HepG2 (cell line): ENCODE measurements at regions not wholly inside any gene's neighbourhood (a gene's known extent, or its start where the extent isn't known, plus 50 kb on each side); places are given as distances from the start of the nearest gene placed in this dataset.

Experiments
- ATAC-seq: fragments of 200-7000 bp; cut with Tn5 transposase; 3 replicates; pipeline ENCODE4 v1.9.1; 2020; ENCODE audit warnings: mild to moderate bottlenecking, moderate library complexity
- BruUV-seq: library from RNA; stranded (reverse); fragments of 400-500 nt; replicated peaks from 2 replicates; lab custom pipeline; 2021; lab: Mats Ljungman, UMichigan
- CTCF ChIA-PET: fragments of 300-600 bp; formaldehyde crosslinking; extraction: SDS; loops from one replicate; lab custom pipeline; 2021; ENCODE audit warnings: low total read pairs, inconsistent platforms, low intra/inter-chr PET ratio; lab: Yijun Ruan, JAX
- POLR2A ChIA-PET: fragments of 350-600 bp; sonication (Branson Sonifier 250); formaldehyde crosslinking; loops from one replicate; lab custom pipeline; 2020; ENCODE audit warnings: antibody characterized with exemption, inconsistent platforms; lab: Yijun Ruan, JAX
- DNase-seq: peaks from one replicate; pipeline ENCODE4 v3.0.0-alpha.2; 2015; ENCODE audit warnings: low spot score
- FAIRE-seq: peaks from 3 replicates; lab custom pipeline; 2011; peaks lifted over from hg19 to GRCh38; lab: Jason Lieb, UNC
- H2AFZ ChIP-seq: one replicate; pipeline ENCODE4 v1.6.1; 2011; ENCODE audit warnings: low read length, inconsistent platforms
- H3K27ac ChIP-seq: fragments of 300-600 bp; 3 replicates; pipeline ENCODE4 v1.8.0; 2011; ENCODE audit warnings: mixed run types, mild to moderate bottlenecking, mixed read lengths, low read length, inconsistent platforms; ENCODE audit not compliant: insufficient read depth; ENCODE audit errors: extremely low read length
- H3K27me3 ChIP-seq, 2 experiments: fragments of 200-600 bp in 1 of 2; 2 replicates in 1 of 2; 3 replicates in 1 of 2; pipeline versions ENCODE4 v1.6.0 to v1.8.0; 2011; ENCODE audit warnings: low read length in 2 of 2, mild to moderate bottlenecking in 2 of 2, moderate library complexity in 2 of 2, inconsistent platforms in 1 of 2; ENCODE audit not compliant: insufficient read depth in 2 of 2, control insufficient read depth in 1 of 2
- H3K36me3 ChIP-seq, 2 experiments: fragments of 200-600 bp in 1 of 2; replicated peaks in 1 of 2; 2 replicates in 1 of 2; 3 replicates in 1 of 2; pipeline versions ENCODE4 v1.5.1 to v1.8.0; 2011; ENCODE audit warnings: low read length in 2 of 2, inconsistent platforms in 1 of 2; ENCODE audit not compliant: insufficient read depth in 2 of 2, control insufficient read depth in 1 of 2
- H3K4me1 ChIP-seq: 2 replicates; pipeline ENCODE4 v1.5.1; 2012; ENCODE audit warnings: low read length, inconsistent platforms; ENCODE audit not compliant: insufficient read depth
- H3K4me2 ChIP-seq: 2 replicates; pipeline ENCODE4 v1.6.0; 2011; ENCODE audit warnings: low read depth, low read length, inconsistent platforms
- H3K4me3 ChIP-seq, 3 experiments: fragments of 200-600 bp in 1 of 3; sonication (generic), shearing (Covaris generic) in 1 of 3; replicated peaks in 1 of 3; 2 replicates each; pipeline ENCODE4 v1.5.1; 2011 to 2016; ENCODE audit warnings: low read length in 3 of 3, inconsistent platforms in 2 of 3, low read depth in 2 of 3, mild to moderate bottlenecking in 2 of 3, control low read depth in 1 of 3, mixed read lengths in 1 of 3; ENCODE audit not compliant: insufficient read depth in 1 of 3
- H3K79me2 ChIP-seq: one replicate; pipeline ENCODE4 v1.6.1; 2011; ENCODE audit warnings: low read length, inconsistent platforms; ENCODE audit not compliant: insufficient read depth
- H3K9ac ChIP-seq: 2 replicates; pipeline ENCODE4 v1.6.0; 2011; ENCODE audit warnings: mild to moderate bottlenecking, low read depth, low read length, inconsistent platforms; ENCODE audit not compliant: insufficient read depth
- H3K9me3 ChIP-seq: 2 replicates; pipeline ENCODE4 v1.5.1; 2012; ENCODE audit warnings: mild to moderate bottlenecking, low read length
- H4K20me1 ChIP-seq: 2 replicates; pipeline ENCODE4 v1.6.0; 2011; ENCODE audit warnings: inconsistent platforms, mild to moderate bottlenecking, low read length, moderate library complexity; ENCODE audit not compliant: insufficient read depth
- MNT ChIP-seq: fragments of 450-650 bp; IDR thresholded peaks from 2 replicates; pipeline ENCODE4 v1.6.1; 2016
- RAD51 ChIP-seq: fragments of 450-650 bp; IDR thresholded peaks from 2 replicates; pipeline ENCODE4 v1.6.1; 2016; ENCODE audit warnings: borderline replicate concordance
- USF2 ChIP-seq, 2 experiments: sonication (generic) in 1 of 2; formaldehyde crosslinking in 1 of 2; IDR thresholded peaks; 2 replicates each; pipeline versions ENCODE4 v1.5.1 to v1.6.1; 2011 to 2020; ENCODE audit warnings: borderline replicate concordance in 1 of 2, low read depth in 1 of 2, low read length in 1 of 2, mild to moderate bottlenecking in 1 of 2, missing genetic modification reagents in 1 of 2, moderate library complexity in 1 of 2
- ZHX2 ChIP-seq, 2 experiments: sonication (generic) in 1 of 2; formaldehyde crosslinking in 1 of 2; IDR thresholded peaks; 2 replicates each; pipeline versions ENCODE4 v1.6.1 to v1.9.0; 2014 to 2022; ENCODE audit warnings: antibody characterized with exemption in 1 of 2, borderline replicate concordance in 1 of 2, inconsistent platforms in 1 of 2, low read depth in 1 of 2, missing genetic modification reagents in 1 of 2
- WGBS: methylation state at CpG from one replicate; pipeline ENCODE4 v1.1.6; 2017; ENCODE audit warnings: low lambda C conversion rate; 5-methylcytosine and 5-hydroxymethylcytosine counted together
- in situ Hi-C: cut with HindIII; loops from 2 replicates; pipeline ENCODE4 v1.10.0; 2017; ENCODE audit warnings: low pct_unique_long_range_greater_than_20kb; ENCODE audit not compliant: extremely low pct_ligation_motif_present
- intact Hi-C: fragments of 100-400 bp; cut with micrococcal nuclease; formaldehyde crosslinking; loops from one replicate; pipeline ENCODE4 v1.10.0; 2022; ENCODE audit not compliant: unreplicated experiment

GRCh38 chr2:35688309-35688708 is 667.3 kb upstream of the CRIM1 start:
- Histone ChIP-seq H3K27me3 (no peaks in the 10 kb centered on the region), H2AFZ (no peak overlapping the region), H3K4me3 (no peak overlapping the region), H3K36me3 (no peaks in the 10 kb centered on the region), H3K4me2 (no peak overlapping the region), H3K9me3 (peaks cover 14% of the 10 kb centered on the region), H3K79me2 (no peaks in the 10 kb centered on the region), H3K4me1 (no peaks in the 10 kb centered on the region), H3K27ac (no peak overlapping the region), H3K9ac (no peak overlapping the region), H4K20me1 (no peaks in the 10 kb centered on the region)
- in situ Hi-C loops = no loop called here
- WGBS = under 1% methylated on average over 4 of the region's 4 CpGs
- intact Hi-C loops = no loop called here
- CTCF ChIA-PET = no interaction called here
- DNase-seq (no peak), ATAC-seq (no peak), FAIRE-seq (no peak)
- POLR2A ChIA-PET = no interaction called here
- BruUV-seq = no TSS peak
- TF ChIP-seq ZHX2 (IDR thresholded peaks at IDR 0.05; ENCODE audit: low read depth) (no peak), ZHX2 (CRISPR knock-in tag; IDR thresholded peaks at IDR 0.05; ENCODE audit: borderline replicate concordance) (no peak), USF2 (IDR thresholded peaks at IDR 0.05; ENCODE audit: low read depth, low read length) (0 out of 2 replicates have a peak, but pooled peaks have one; percentile 49), USF2 (CRISPR knock-in tag; IDR thresholded peaks at IDR 0.05; ENCODE audit: borderline replicate concordance) (no peak), RAD51 (peak; percentile 24; the same call in 1 of the 2 replicates), MNT (peak; percentile 94)
